Neural progenitor cell (in vitro differentiated cells): ENCODE measurements at regions not wholly inside any gene's neighbourhood (a gene's known extent, or its start where the extent isn't known, plus 50 kb on each side); places are given as distances from the start of the nearest gene placed in this dataset.

Experiments used
- DNase-seq: peaks from one replicate; pipeline ENCODE4 v3.0.0-alpha.2; 2016; ENCODE audit warnings: low spot score
- H2AFZ ChIP-seq: fragments of 200-600 bp; sonication (generic); replicated peaks from 2 replicates; pipeline ENCODE4 v1.6.1; 2016; ENCODE audit warnings: antibody characterized with exemption
- H3F3A ChIP-seq: fragments of 200-600 bp; sonication (generic); 2 replicates; pipeline ENCODE4 v1.6.1; 2016; ENCODE audit warnings: antibody characterized with exemption, low read depth
- H3K27ac ChIP-seq: fragments of 200-600 bp; sonication (generic); 2 replicates; pipeline ENCODE4 v1.5.1; 2016; ENCODE audit warnings: mild to moderate bottlenecking
- H3K27me3 ChIP-seq: fragments of 200-600 bp; sonication (generic); 2 replicates; pipeline ENCODE4 v1.6.1; 2016; ENCODE audit warnings: mild to moderate bottlenecking, moderate library complexity
- H3K36me3 ChIP-seq: fragments of 200-600 bp; sonication (generic); 2 replicates; pipeline ENCODE4 v1.5.1; 2016
- H3K4me1 ChIP-seq: fragments of 200-600 bp; sonication (generic); 2 replicates; pipeline ENCODE4 v1.6.1; 2016; ENCODE audit warnings: mixed run types
- H3K4me2 ChIP-seq: fragments of 200-600 bp; sonication (generic); 2 replicates; pipeline ENCODE4 v1.6.1; 2016
- H3K4me3 ChIP-seq: fragments of 200-600 bp; sonication (generic); 2 replicates; pipeline ENCODE4 v1.5.1; 2016
- H3K79me2 ChIP-seq: fragments of 200-600 bp; sonication (generic); 2 replicates; pipeline ENCODE4 v1.6.1; 2016; ENCODE audit warnings: low read depth
- H3K9ac ChIP-seq: fragments of 200-600 bp; sonication (generic); 2 replicates; pipeline ENCODE4 v1.6.1; 2016
- H3K9me3 ChIP-seq: fragments of 200-600 bp; sonication (generic); 2 replicates; pipeline ENCODE4 v1.5.1; 2016; ENCODE audit warnings: low read depth
- H4K20me1 ChIP-seq: fragments of 200-600 bp; sonication (generic); 2 replicates; pipeline ENCODE4 v1.6.1; 2016; ENCODE audit warnings: low read depth
- H3K27ac Mint-ChIP-seq: 3 replicates; pipeline ENCODE4 v1.8.0; 2021; ENCODE audit warnings: mixed read lengths
- H3K27me3 Mint-ChIP-seq: 2 replicates; pipeline ENCODE4 v1.8.0; 2022; ENCODE audit warnings: low read depth, mild to moderate bottlenecking, inconsistent platforms, moderate library complexity, mixed read lengths; ENCODE audit not compliant: insufficient read depth
- H3K36me3 Mint-ChIP-seq: 3 replicates; pipeline ENCODE4 v1.8.0; 2021; ENCODE audit warnings: mixed read lengths
- H3K4me1 Mint-ChIP-seq: 3 replicates; pipeline ENCODE4 v1.8.0; 2021; ENCODE audit warnings: mixed read lengths
- H3K4me3 Mint-ChIP-seq: 3 replicates; pipeline ENCODE4 v1.8.0; 2021; ENCODE audit warnings: mild to moderate bottlenecking, moderate library complexity, mixed read lengths
- H3K9me3 Mint-ChIP-seq: 3 replicates; pipeline ENCODE4 v1.8.0; 2020; ENCODE audit warnings: mixed read lengths
- EZH2 ChIP-seq: fragments of 200-600 bp; sonication (generic); IDR thresholded peaks from 2 replicates; pipeline ENCODE4 v1.6.1; 2017; ENCODE audit warnings: antibody characterized with exemption, mild to moderate bottlenecking, moderate library complexity
- EZH2phosphoT487 ChIP-seq: fragments of 200-600 bp; sonication (generic); IDR thresholded peaks from 2 replicates; pipeline ENCODE4 v1.6.1; 2017; ENCODE audit warnings: antibody characterized with exemption
- TF ChIP-seq, protein P1 (sequence below): fragments of 200-600 bp; sonication (generic); IDR thresholded peaks from 2 replicates; pipeline ENCODE4 v1.5.1; 2017; ENCODE audit warnings: antibody characterized with exemption, mild to moderate bottlenecking

DNA sequence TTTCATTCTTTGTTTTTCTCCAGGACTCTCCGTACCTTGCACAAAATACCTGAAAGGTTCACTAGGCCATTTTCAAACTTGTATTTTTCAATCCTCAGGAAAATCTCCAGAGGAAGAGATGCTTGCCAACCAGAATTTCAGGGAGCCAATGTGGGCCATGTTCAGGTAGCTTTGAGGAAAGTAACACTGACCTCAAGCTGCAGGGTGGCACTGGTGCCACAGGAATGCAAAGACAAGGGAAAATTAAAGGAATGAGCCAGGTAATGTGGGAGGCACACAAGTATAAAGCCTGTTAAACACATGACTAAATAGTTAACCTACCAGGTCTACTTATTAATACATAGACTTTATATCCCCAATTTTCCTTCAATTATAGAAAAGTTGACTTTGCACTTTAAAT lies 51.9 kb upstream of the GAP43 start:
- H3K4me3 ChIP-seq = no peak overlapping the region
- Mint-ChIP-seq H3K4me3 (no peak overlapping the region), H3K27me3 (peaks cover 4% of the 10 kb centered on the region), H3K27ac (no peak overlapping the region), H3K9me3 (no peaks in the 10 kb centered on the region), H3K36me3 (no peaks in the 10 kb centered on the region), H3K4me1 (no peaks in the 10 kb centered on the region)
- no peaks in the 10 kb centered on the region for H3K27me3 ChIP-seq
- no peak for DNase-seq
- no peak overlapping the region for H3K4me2 ChIP-seq
- H3F3A ChIP-seq = no peaks in the 10 kb centered on the region
- H3K4me1 ChIP-seq = no peaks in the 10 kb centered on the region
- no peak overlapping the region for H2AFZ ChIP-seq
- TF ChIP-seq EZH2phosphoT487 (no peak), EZH2 (no peak)
- TF ChIP-seq, protein P1, sequence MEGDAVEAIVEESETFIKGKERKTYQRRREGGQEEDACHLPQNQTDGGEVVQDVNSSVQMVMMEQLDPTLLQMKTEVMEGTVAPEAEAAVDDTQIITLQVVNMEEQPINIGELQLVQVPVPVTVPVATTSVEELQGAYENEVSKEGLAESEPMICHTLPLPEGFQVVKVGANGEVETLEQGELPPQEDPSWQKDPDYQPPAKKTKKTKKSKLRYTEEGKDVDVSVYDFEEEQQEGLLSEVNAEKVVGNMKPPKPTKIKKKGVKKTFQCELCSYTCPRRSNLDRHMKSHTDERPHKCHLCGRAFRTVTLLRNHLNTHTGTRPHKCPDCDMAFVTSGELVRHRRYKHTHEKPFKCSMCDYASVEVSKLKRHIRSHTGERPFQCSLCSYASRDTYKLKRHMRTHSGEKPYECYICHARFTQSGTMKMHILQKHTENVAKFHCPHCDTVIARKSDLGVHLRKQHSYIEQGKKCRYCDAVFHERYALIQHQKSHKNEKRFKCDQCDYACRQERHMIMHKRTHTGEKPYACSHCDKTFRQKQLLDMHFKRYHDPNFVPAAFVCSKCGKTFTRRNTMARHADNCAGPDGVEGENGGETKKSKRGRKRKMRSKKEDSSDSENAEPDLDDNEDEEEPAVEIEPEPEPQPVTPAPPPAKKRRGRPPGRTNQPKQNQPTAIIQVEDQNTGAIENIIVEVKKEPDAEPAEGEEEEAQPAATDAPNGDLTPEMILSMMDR = no peak
- no peak overlapping the region for H3K9ac ChIP-seq
- H3K79me2 ChIP-seq = no peaks in the 10 kb centered on the region
- no peaks in the 10 kb centered on the region for H3K36me3 ChIP-seq
- no peak overlapping the region for H3K27ac ChIP-seq
- H4K20me1 ChIP-seq = no peaks in the 10 kb centered on the region
- H3K9me3 ChIP-seq = no peaks in the 10 kb centered on the region
